Epithelial cell of prostate (primary cell): ENCODE measurements at regions not wholly inside any gene's neighbourhood (a gene's known extent, or its start where the extent isn't known, plus 50 kb on each side); places are given as distances from the start of the nearest gene placed in this dataset.

Experiments used
- DNase-seq: peaks from one replicate; pipeline ENCODE4 v3.0.0-alpha.2; 2011; ENCODE audit warnings: low read depth, low spot score
- H3K27ac ChIP-seq: fragments of 450-650 bp; 2 replicates; pipeline ENCODE4 v1.5.1; 2017; ENCODE audit warnings: mild to moderate bottlenecking

- H3K27ac ChIP-seq = no peak overlapping the region
- no peak for DNase-seq
Measured at GRCh38 chr1:221180704-221181368, 301.6 kb downstream of the HLX start.

- H3K27ac ChIP-seq = no peak overlapping the region
- DNase-seq = no peak
Measured at GRCh38 chr1:221182791-221183533, 303.7 kb downstream of the HLX start.

- no peak for DNase-seq
- H3K27ac ChIP-seq = no peak overlapping the region
Measured at GRCh38 chr1:221184131-221184794, 305.0 kb downstream of the HLX start.

GRCh38 chr1:221187174-221187573, 307.9 kb downstream of the HLX start:
- DNase-seq = no peak
- no peak overlapping the region for H3K27ac ChIP-seq

- DNase-seq = no peak
- no peak overlapping the region for H3K27ac ChIP-seq
Measured at GRCh38 chr1:221188458-221188857, 309.2 kb downstream of the HLX start.

GRCh38 chr1:221190249-221190648, 311.0 kb downstream of the HLX start:
- DNase-seq = no peak
- H3K27ac ChIP-seq = no peak overlapping the region

- H3K27ac ChIP-seq = no peak overlapping the region
- no peak for DNase-seq
Measured at GRCh38 chr1:221192055-221192454, 312.8 kb downstream of the HLX start.

GRCh38 chr1:221200464-221200863, 321.2 kb downstream of the HLX start:
- no peak for DNase-seq
- H3K27ac ChIP-seq = no peak overlapping the region

GRCh38 chr1:221201773-221202172, 322.5 kb downstream of the HLX start:
- DNase-seq = no peak
- H3K27ac ChIP-seq = no peak overlapping the region

GRCh38 chr1:221203224-221204054, 324.2 kb downstream of the HLX start:
- H3K27ac ChIP-seq = no peak overlapping the region
- DNase-seq = no peak

GRCh38 chr1:221204055-221204833, 325.0 kb downstream of the HLX start:
- DNase-seq = no peak
- no peak overlapping the region for H3K27ac ChIP-seq

GRCh38 chr1:221206076-221206475, 326.8 kb downstream of the HLX start:
- no peak overlapping the region for H3K27ac ChIP-seq

GRCh38 chr1:221212926-221213325, 333.7 kb downstream of the HLX start:
- no peak for DNase-seq
- H3K27ac ChIP-seq = no peak overlapping the region

More at GRCh38 chr1:221206076-221206475, 326.8 kb downstream of the HLX start:
- no peak for DNase-seq

GRCh38 chr1:221217029-221217428, 337.8 kb downstream of the HLX start:
- H3K27ac ChIP-seq = no peak overlapping the region

GRCh38 chr1:221223281-221223680, 344.0 kb downstream of the HLX start:
- no peak for DNase-seq
- no peak overlapping the region for H3K27ac ChIP-seq

More at GRCh38 chr1:221217029-221217428, 337.8 kb downstream of the HLX start:
- no peak for DNase-seq

- DNase-seq = no peak
- H3K27ac ChIP-seq = no peak overlapping the region
Measured at GRCh38 chr1:221227460-221227859, 348.2 kb downstream of the HLX start.

GRCh38 chr1:221227872-221228337, 348.7 kb downstream of the HLX start:
- no peak for DNase-seq

GRCh38 chr1:221228594-221228993, 349.4 kb downstream of the HLX start:
- no peak overlapping the region for H3K27ac ChIP-seq
- DNase-seq = no peak

More at GRCh38 chr1:221227872-221228337, 348.7 kb downstream of the HLX start:
- no peak overlapping the region for H3K27ac ChIP-seq

- H3K27ac ChIP-seq = no peak overlapping the region
- DNase-seq = no peak
Measured at GRCh38 chr1:221230605-221231004, 351.4 kb downstream of the HLX start.
